ENCODE measurements at regions not wholly inside any gene's neighbourhood (a gene's known extent, or its start where the extent isn't known, plus 50 kb on each side); places are given as distances from the start of the nearest gene placed in this dataset.
"Not testable (repeated sequence)": the region's sequence is repeated elsewhere in the genome, so short reads cannot be mapped to it uniquely, and the experiment has no call there.

GRCh38 chr6:56739836-56740815 lies 97.4 kb upstream of the DST start:
- DNase-seq, result no peak

DNA sequence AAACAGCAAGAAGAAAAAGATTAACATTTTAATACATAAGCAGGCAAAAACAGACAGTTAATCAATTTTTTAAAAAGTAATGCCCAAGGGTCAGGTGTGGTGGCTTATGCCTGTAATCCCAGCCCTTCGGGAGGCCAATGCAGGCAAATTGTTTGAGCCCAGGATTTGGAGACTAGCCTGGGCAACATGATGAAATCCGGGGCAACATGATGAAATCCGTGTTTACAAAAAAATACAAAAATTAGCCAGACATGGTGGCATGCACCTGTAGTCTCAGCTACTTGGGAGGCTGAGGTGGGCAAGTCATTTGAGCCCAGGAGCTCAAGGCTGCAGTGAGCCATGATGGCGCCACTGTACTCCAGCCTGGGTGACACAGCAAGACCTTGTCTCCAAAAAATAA lies 94.1 kb upstream of the DST start:
- no peak for DNase-seq

DNA sequence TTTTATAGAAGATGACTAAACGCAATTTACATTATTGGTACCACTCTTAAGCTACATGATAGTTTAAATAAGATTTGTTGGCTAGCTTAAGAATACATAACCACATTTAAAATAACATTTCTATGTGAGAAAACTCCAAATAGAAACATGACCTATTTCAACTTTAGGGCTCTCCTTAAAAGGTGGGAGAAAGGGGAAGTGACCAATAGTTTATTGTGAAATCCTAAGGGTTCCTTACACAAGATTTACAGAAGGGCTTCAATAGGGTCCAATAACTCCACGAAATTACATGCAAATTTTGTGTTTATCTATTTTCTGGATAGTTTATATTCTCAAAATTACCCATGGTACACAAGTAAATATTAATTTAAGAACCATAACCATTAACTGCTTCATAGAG lies 91.6 kb upstream of the DST start:
- no peak for DNase-seq

GRCh38 chr6:56733211-56733697 lies 90.6 kb upstream of the DST start:
- DNase-seq, result no peak

DNA sequence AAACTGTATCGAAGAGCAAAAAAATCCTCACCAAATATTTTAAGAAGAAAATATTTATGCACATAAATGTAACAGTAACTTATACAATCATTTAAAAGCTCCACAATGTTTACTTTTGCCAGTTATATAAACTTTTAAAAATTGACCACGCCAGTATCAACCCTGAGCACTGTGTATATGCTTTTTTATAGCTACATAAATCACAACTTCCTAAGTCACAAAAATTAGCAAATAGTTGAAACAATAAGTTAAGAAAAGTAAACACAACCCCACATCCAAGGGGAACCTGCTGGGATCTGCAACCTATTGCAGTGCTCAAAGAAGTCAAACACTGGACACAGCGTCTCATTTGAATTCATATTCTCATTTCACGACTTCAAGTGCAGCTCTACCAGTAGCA lies 89.8 kb upstream of the DST start:
- peak; percentile 37 for DNase-seq

- DNase-seq, result no peak
Observed at GRCh38 chr6:56730663-56731529, 88.2 kb upstream of the DST start.

DNA sequence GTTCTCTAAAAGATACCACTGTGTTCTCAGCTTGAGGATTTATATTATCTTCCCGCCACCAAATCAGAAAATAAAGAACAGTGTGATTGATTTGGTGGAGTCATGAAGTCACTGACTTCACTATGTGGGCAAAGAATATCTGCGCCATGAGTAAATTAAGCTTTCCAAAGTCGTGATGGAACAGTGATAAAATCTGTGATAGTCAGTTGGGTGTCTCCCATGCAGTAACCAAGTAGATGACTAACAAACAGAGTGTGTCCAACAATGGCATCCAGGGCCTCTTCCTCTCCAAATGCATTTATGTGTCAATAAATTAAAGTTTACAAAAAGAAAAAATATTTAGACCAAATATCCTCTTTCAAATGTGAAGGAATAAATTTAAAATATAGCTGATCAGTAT lies 87.0 kb upstream of the DST start:
- no peak for DNase-seq

- not testable (repeated sequence) for DNase-seq
Observed at GRCh38 chr6:56729166-56729565, 86.5 kb upstream of the DST start.

- no peak for DNase-seq
Observed at GRCh38 chr6:56727097-56727850, 84.6 kb upstream of the DST start.

GRCh38 chr6:56725254-56725653 lies 82.6 kb upstream of the DST start:
- DNase-seq, result no peak

- no peak for DNase-seq
Observed at GRCh38 chr6:56724455-56724854, 81.8 kb upstream of the DST start.

- no peak for DNase-seq
Observed at GRCh38 chr6:56720882-56721281, 78.2 kb upstream of the DST start.

GRCh38 chr6:56720202-56720601 lies 77.5 kb upstream of the DST start:
- DNase-seq, result not testable (repeated sequence)

GRCh38 chr6:56719315-56720058 lies 76.8 kb upstream of the DST start:
- DNase-seq, result not testable (repeated sequence)

GRCh38 chr6:56718236-56718635 lies 75.5 kb upstream of the DST start:
- DNase-seq, result no peak

DNA sequence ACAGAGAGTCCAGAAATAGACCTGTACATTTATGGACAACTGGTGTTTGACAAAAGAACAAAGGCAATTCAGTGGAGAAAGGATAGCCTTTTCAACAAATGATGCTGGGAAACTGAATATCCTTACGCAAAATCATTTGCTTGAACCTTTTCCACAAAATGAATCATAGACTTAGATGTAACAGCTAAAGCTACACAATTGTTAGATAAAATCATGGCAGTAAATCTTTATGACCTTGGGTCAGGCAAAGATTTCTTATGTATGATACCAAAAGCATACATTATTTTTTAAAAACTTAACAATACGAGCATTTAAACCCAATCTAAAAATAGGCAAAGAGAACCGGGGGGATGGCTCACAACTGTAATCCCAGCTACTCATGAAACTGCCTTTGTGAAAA lies 73.5 kb upstream of the DST start:
- no peak for DNase-seq

DNA sequence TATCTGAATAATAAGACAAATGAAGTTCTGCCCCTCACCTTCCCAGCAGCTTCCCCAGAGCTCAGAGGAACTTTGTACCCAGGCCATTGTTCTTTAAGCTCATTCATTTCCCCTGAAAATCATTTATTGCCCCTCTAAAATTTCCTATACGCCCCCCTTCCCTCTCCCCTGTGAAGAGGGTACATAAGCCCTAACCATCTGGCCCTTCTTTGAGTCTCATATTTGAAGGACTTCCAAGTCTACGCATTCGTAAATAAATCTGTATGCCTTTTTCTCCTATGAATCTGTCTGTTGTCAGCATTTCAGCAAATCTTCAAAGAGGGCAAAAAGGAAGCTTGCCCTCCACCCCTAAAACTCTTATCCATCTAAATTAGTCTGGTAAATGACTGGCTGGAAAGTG lies 73.1 kb upstream of the DST start:
- peak; percentile 78 for DNase-seq

DNA sequence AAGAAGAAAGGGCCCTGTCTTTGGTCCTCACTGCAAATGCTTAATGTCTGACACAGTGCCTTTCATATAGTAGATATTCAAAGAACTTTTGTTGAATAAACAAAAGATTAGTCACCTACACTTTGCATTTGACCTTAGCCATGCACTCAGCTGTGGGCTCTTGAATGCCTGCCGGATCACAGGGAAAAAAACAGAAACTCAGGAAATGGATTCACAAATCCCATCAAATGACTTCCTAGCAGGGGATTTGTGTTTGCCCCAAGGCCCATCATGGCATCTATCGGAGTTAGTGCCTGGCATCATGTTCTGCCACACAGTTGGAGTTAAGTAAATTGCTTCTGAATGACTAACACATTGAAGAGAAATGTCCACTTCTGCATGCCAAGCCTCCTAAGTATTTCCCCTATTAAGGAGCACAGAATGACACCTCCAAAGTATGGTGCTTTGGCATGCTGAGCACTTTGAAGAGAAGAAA lies 72.3 kb upstream of the DST start:
- DNase-seq, result peak; percentile 96

DNA sequence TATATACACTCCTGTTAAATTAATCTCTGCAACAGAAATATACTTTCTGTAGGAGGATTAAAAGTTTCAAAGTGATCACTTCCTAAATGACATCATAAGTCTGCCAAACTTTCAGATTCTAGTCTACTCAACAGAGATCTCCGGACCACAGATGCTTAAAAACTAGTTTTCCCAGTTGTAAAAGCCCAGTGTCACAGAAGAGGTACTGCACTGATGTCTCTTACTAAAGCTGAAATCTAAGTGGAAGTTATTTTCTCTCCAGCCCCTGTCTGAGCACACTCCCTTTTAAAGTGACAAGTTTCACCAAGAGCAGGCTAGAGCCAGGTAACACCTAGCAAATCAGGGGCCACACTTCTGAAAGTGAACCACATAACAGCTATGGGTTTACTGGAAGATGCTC lies 71.6 kb upstream of the DST start:
- DNase-seq, result peak; percentile 25

GRCh38 chr6:56713254-56713672 lies 70.6 kb upstream of the DST start:
- DNase-seq, result peak; percentile 43

DNA sequence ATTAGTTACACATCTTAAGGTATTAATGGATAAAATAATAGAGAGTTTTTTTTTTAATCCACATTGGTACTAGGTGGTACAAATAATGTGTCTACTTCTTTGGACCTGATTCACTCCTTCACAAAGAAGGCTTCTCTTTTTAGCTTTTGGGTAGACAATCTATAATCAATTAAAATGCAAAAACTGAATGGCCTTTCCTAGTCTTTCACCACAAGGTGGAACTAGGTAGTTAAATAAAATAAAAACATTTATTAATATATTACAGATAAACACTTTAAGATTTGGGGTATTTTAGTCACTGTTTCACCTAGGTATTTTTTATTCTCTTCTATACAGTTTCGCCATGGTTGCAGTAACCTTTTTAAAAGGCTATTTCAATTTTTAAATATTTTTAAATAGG lies 68.3 kb upstream of the DST start:
- no peak for DNase-seq

GRCh38 chr6:56709650-56710049 lies 67.0 kb upstream of the DST start:
- peak; percentile 26 for DNase-seq
